ENCODE measurements at regions not wholly inside any gene's neighbourhood (a gene's known extent, or its start where the extent isn't known, plus 50 kb on each side); places are given as distances from the start of the nearest gene placed in this dataset.

GRCh38 chr4:130628531-130628930, 1532.6 kb downstream of the C4orf33 start:
- H3K27ac Mint-ChIP-seq, result no peak overlapping the region
- no peaks in the 10 kb centered on the region for H3K27me3 Mint-ChIP-seq (ENCODE audit: low read depth)
- H3K4me1 Mint-ChIP-seq, result no peaks in the 10 kb centered on the region
- no peaks in the 10 kb centered on the region for H3K36me3 Mint-ChIP-seq
- H3K9me3 Mint-ChIP-seq, result peaks cover 9% of the 10 kb centered on the region
- H3K4me3 Mint-ChIP-seq, result no peak overlapping the region
- no peak for DNase-seq (ENCODE audit: low spot score in 2 of 2, unreplicated experiment in 2 of 2)
- no peak for TF ChIP-seq CTCF (IDR thresholded peaks at IDR 0.05; ENCODE audit: unreplicated experiment)

GRCh38 chr4:130632731-130633604, 1537.0 kb downstream of the C4orf33 start:
- H3K9me3 Mint-ChIP-seq, result peaks cover 11% of the 10 kb centered on the region
- H3K27ac Mint-ChIP-seq, result no peak overlapping the region
- H3K27me3 Mint-ChIP-seq (ENCODE audit: low read depth), result no peaks in the 10 kb centered on the region
- no peaks in the 10 kb centered on the region for H3K36me3 Mint-ChIP-seq
- no peak for TF ChIP-seq CTCF (IDR thresholded peaks at IDR 0.05; ENCODE audit: unreplicated experiment)
- H3K4me3 Mint-ChIP-seq, result no peak overlapping the region
- DNase-seq (ENCODE audit: low spot score in 2 of 2, unreplicated experiment in 2 of 2), result no peak
- no peaks in the 10 kb centered on the region for H3K4me1 Mint-ChIP-seq

- H3K27ac Mint-ChIP-seq, result no peak overlapping the region
- no peaks in the 10 kb centered on the region for H3K27me3 Mint-ChIP-seq (ENCODE audit: low read depth)
- no peak for DNase-seq (ENCODE audit: low spot score in 2 of 2, unreplicated experiment in 2 of 2)
- H3K4me3 Mint-ChIP-seq, result no peak overlapping the region
- H3K36me3 Mint-ChIP-seq, result no peaks in the 10 kb centered on the region
- no peaks in the 10 kb centered on the region for H3K4me1 Mint-ChIP-seq
- peaks cover 11% of the 10 kb centered on the region for H3K9me3 Mint-ChIP-seq
- no peak for TF ChIP-seq CTCF (IDR thresholded peaks at IDR 0.05; ENCODE audit: unreplicated experiment)
Measured at GRCh38 chr4:130636486-130636885, 1540.5 kb downstream of the C4orf33 start.

GRCh38 chr4:130640592-130640991, 1544.6 kb downstream of the C4orf33 start:
- H3K4me3 Mint-ChIP-seq, result no peak overlapping the region
- H3K4me1 Mint-ChIP-seq, result no peaks in the 10 kb centered on the region
- no peak for TF ChIP-seq CTCF (IDR thresholded peaks at IDR 0.05; ENCODE audit: unreplicated experiment)
- DNase-seq (ENCODE audit: low spot score in 2 of 2, unreplicated experiment in 2 of 2), result no peak
- H3K27me3 Mint-ChIP-seq (ENCODE audit: low read depth), result no peaks in the 10 kb centered on the region
- H3K36me3 Mint-ChIP-seq, result no peaks in the 10 kb centered on the region
- no peak overlapping the region for H3K27ac Mint-ChIP-seq
- H3K9me3 Mint-ChIP-seq, result no peaks in the 10 kb centered on the region

- no peaks in the 10 kb centered on the region for H3K9me3 Mint-ChIP-seq
Measured at GRCh38 chr4:130646886-130647285, 1550.9 kb downstream of the C4orf33 start.

More at GRCh38 chr4:130646886-130647285, 1550.9 kb downstream of the C4orf33 start:
- Mint-ChIP-seq H3K4me1 (no peaks in the 10 kb centered on the region), H3K27me3 (ENCODE audit: low read depth) (peaks cover 3% of the 10 kb centered on the region), H3K27ac (no peak overlapping the region), H3K36me3 (no peaks in the 10 kb centered on the region), H3K4me3 (no peak overlapping the region)
- no peak for TF ChIP-seq CTCF (IDR thresholded peaks at IDR 0.05; ENCODE audit: unreplicated experiment)
- no peak for DNase-seq (ENCODE audit: low spot score in 2 of 2, unreplicated experiment in 2 of 2)
